H9 (cell line): ENCODE measurements at regions not wholly inside any gene's neighbourhood (a gene's known extent, or its start where the extent isn't known, plus 50 kb on each side); places are given as distances from the start of the nearest gene placed in this dataset.

Experiments used
- DNase-seq: peaks from one replicate; pipeline ENCODE4 v3.0.0-alpha.2; 2017
- H2AFZ ChIP-seq: one replicate; pipeline ENCODE4 v1.6.1; 2013; ENCODE audit warnings: mild to moderate bottlenecking, low read length, control low read depth, moderate library complexity
- H2AK5ac ChIP-seq: 2 replicates; pipeline ENCODE4 v1.6.1; 2013; ENCODE audit warnings: low read length, control low read depth, mixed read lengths; ENCODE audit not compliant: insufficient read length
- H2BK120ac ChIP-seq: one replicate; pipeline ENCODE4 v1.6.1; 2013; ENCODE audit warnings: low read depth, mild to moderate bottlenecking, low read length, control low read depth, inconsistent platforms; ENCODE audit not compliant: poor library complexity, severe bottlenecking
- H2BK12ac ChIP-seq: 2 replicates; pipeline ENCODE4 v1.6.1; 2013; ENCODE audit warnings: low read length, control low read depth, mixed read lengths, low read depth; ENCODE audit not compliant: insufficient read length
- H2BK15ac ChIP-seq: 2 replicates; pipeline ENCODE4 v1.6.1; 2013; ENCODE audit warnings: low read depth, low read length, control low read depth
- H2BK20ac ChIP-seq: one replicate; pipeline ENCODE4 v1.6.1; 2013; ENCODE audit warnings: low read depth, mild to moderate bottlenecking, low read length, control low read depth, inconsistent platforms; ENCODE audit not compliant: poor library complexity, severe bottlenecking
- H2BK5ac ChIP-seq: 2 replicates; pipeline ENCODE4 v1.6.1; 2013; ENCODE audit warnings: low read length, control low read depth, mixed read lengths; ENCODE audit not compliant: insufficient read length
- H3K14ac ChIP-seq: 2 replicates; pipeline ENCODE4 v1.6.1; 2013; ENCODE audit warnings: low read length, control low read depth; ENCODE audit not compliant: insufficient read depth
- H3K18ac ChIP-seq: 2 replicates; pipeline ENCODE4 v1.6.1; 2013; ENCODE audit warnings: low read depth, mild to moderate bottlenecking, mixed read lengths, low read length, control low read depth; ENCODE audit not compliant: insufficient read length
- H3K23ac ChIP-seq: 2 replicates; pipeline ENCODE4 v1.6.1; 2013; ENCODE audit warnings: low read length, control low read depth, mixed read lengths, low read depth; ENCODE audit not compliant: insufficient read length
- H3K23me2 ChIP-seq: 2 replicates; pipeline ENCODE4 v1.6.1; 2013; ENCODE audit warnings: low read depth, mild to moderate bottlenecking, mixed read lengths, low read length, control low read depth; ENCODE audit not compliant: insufficient read length, poor library complexity, severe bottlenecking
- H3K27ac ChIP-seq: 2 replicates; pipeline ENCODE4 v1.5.1; 2013; ENCODE audit warnings: low read length, control low read depth, mixed read lengths, low read depth; ENCODE audit not compliant: insufficient read length
- H3K27me3 ChIP-seq: 2 replicates; pipeline ENCODE4 v1.6.1; 2013; ENCODE audit warnings: low read length, control low read depth, inconsistent platforms; ENCODE audit not compliant: insufficient read depth
- H3K4ac ChIP-seq: 2 replicates; pipeline ENCODE4 v1.6.1; 2013; ENCODE audit warnings: low read depth, mild to moderate bottlenecking, control low read depth, inconsistent platforms, low read length, moderate library complexity
- H3K4me1 ChIP-seq: 2 replicates; pipeline ENCODE4 v1.6.1; 2013; ENCODE audit warnings: low read length, control low read depth, inconsistent platforms; ENCODE audit not compliant: insufficient read depth
- H3K4me2 ChIP-seq: 2 replicates; pipeline ENCODE4 v1.6.1; 2013; ENCODE audit warnings: low read length, control low read depth, mixed read lengths; ENCODE audit not compliant: insufficient read length, insufficient read depth
- H3K56ac ChIP-seq: 2 replicates; pipeline ENCODE4 v1.6.1; 2013; ENCODE audit warnings: low read depth, mild to moderate bottlenecking, mixed read lengths, low read length, control low read depth; ENCODE audit not compliant: insufficient read length
- H3K79me1 ChIP-seq: 2 replicates; pipeline ENCODE4 v1.6.1; 2013; ENCODE audit warnings: low read depth, mild to moderate bottlenecking, moderate library complexity, low read length, control low read depth, inconsistent platforms; ENCODE audit not compliant: insufficient read depth, poor library complexity, severe bottlenecking
- H3K79me2 ChIP-seq: 2 replicates; pipeline ENCODE4 v1.6.1; 2013; ENCODE audit warnings: low read length, control low read depth, inconsistent platforms; ENCODE audit not compliant: insufficient read depth
- H3K9ac ChIP-seq: 2 replicates; pipeline ENCODE4 v1.6.1; 2013; ENCODE audit warnings: low read length, control low read depth, mixed read lengths; ENCODE audit not compliant: insufficient read length; ENCODE audit errors: extremely low read depth
- H3K9me3 ChIP-seq: one replicate; pipeline ENCODE4 v1.6.1; 2013; ENCODE audit warnings: low read depth, low read length, inconsistent platforms; ENCODE audit not compliant: control insufficient read depth
- H3T11ph ChIP-seq: one replicate; pipeline ENCODE4 v1.6.1; 2013; ENCODE audit warnings: mild to moderate bottlenecking, low read length, control low read depth, inconsistent platforms
- H4K20me1 ChIP-seq: one replicate; pipeline ENCODE4 v1.6.1; 2013; ENCODE audit not compliant: control insufficient read depth, insufficient read length, insufficient read depth
- H4K5ac ChIP-seq: 2 replicates; pipeline ENCODE4 v1.6.1; 2013; ENCODE audit warnings: low read depth, mild to moderate bottlenecking, mixed read lengths, low read length, control low read depth; ENCODE audit not compliant: insufficient read length
- H4K8ac ChIP-seq: replicated peaks from 2 replicates; pipeline ENCODE4 v1.6.1; 2013; ENCODE audit warnings: low read length, control low read depth, mixed read lengths, low read depth; ENCODE audit not compliant: insufficient read length
- H4K91ac ChIP-seq: 2 replicates; pipeline ENCODE4 v1.6.1; 2013; ENCODE audit warnings: low read depth, mild to moderate bottlenecking, moderate library complexity, mixed read lengths, low read length, control low read depth; ENCODE audit not compliant: insufficient read length
- H3K27ac Mint-ChIP-seq, 3 experiments: 2 replicates in 2 of 3; 3 replicates in 1 of 3; pipeline ENCODE4 v1.8.0; 2020 to 2021; ENCODE audit warnings: mixed read lengths in 3 of 3, mild to moderate bottlenecking in 1 of 3, moderate library complexity in 1 of 3
- H3K27me3 Mint-ChIP-seq: 2 replicates; pipeline ENCODE4 v1.8.0; 2021; ENCODE audit warnings: low read depth, mild to moderate bottlenecking, moderate library complexity, mixed read lengths
- H3K36me3 Mint-ChIP-seq, 3 experiments: 2 replicates in 2 of 3; 3 replicates in 1 of 3; pipeline ENCODE4 v1.8.0; 2020 to 2021; ENCODE audit warnings: low read depth in 3 of 3, mixed read lengths in 3 of 3; ENCODE audit not compliant: insufficient read depth in 1 of 3
- H3K4me1 Mint-ChIP-seq, 2 experiments: 2 replicates each; pipeline ENCODE4 v1.8.0; 2020; ENCODE audit warnings: mixed read lengths in 2 of 2
- H3K4me3 Mint-ChIP-seq, 2 experiments: 2 replicates in 1 of 2; 3 replicates in 1 of 2; pipeline ENCODE4 v1.8.0; 2020 to 2021; ENCODE audit warnings: mild to moderate bottlenecking in 2 of 2, mixed read lengths in 2 of 2, moderate library complexity in 1 of 2
- H3K9me3 Mint-ChIP-seq, 2 experiments: 2 replicates in 1 of 2; 3 replicates in 1 of 2; pipeline ENCODE4 v1.8.0; 2020; ENCODE audit warnings: mild to moderate bottlenecking in 2 of 2, mixed read lengths in 2 of 2, moderate library complexity in 1 of 2
- CTCF ChIP-seq: fragments of 200-600 bp; sonication (generic); conservative IDR thresholded peaks from 3 replicates; pipeline ENCODE4 v1.8.0; 2021; ENCODE audit warnings: antibody characterized with exemption, mild to moderate bottlenecking
- WGBS: extraction: QIAGEN DNeasy Blood & Tissue Kit; methylation state at CpG from one replicate; pipeline ENCODE4 v1.1.7; 2013; ENCODE audit warnings: missing lambda C conversion rate, low lambda C conversion rate, mixed read lengths; ENCODE audit not compliant: insufficient read length; ENCODE audit errors: extremely low coverage; 5-methylcytosine and 5-hydroxymethylcytosine counted together

GRCh38 chr15:69883306-69883705, 214.4 kb downstream of the TLE3 start:
- Histone ChIP-seq H3K9me3 (no peaks in the 10 kb centered on the region), H3K27me3 (no peaks in the 10 kb centered on the region; the same call in 1 of the 2 replicates), H4K8ac (no peak overlapping the region), H3K56ac (no peak overlapping the region), H3K23ac (no peak overlapping the region), H3K79me1 (no peaks in the 10 kb centered on the region), H4K5ac (no peak overlapping the region), H3K9ac (no peak overlapping the region), H3K18ac (no peak overlapping the region), H2BK5ac (no peak overlapping the region), H3K4me1 (no peaks in the 10 kb centered on the region), H2BK12ac (no peak overlapping the region), H3K23me2 (no peaks in the 10 kb centered on the region), H3K14ac (no peak overlapping the region), H2BK15ac (no peak overlapping the region), H2AK5ac (no peak overlapping the region), H3K79me2 (no peaks in the 10 kb centered on the region), H2AFZ (no peak overlapping the region), H3T11ph (no peak overlapping the region), H4K20me1 (no peaks in the 10 kb centered on the region), H3K4ac (no peak overlapping the region), H2BK120ac (no peak overlapping the region), H3K4me2 (no peak overlapping the region), H4K91ac (no peak overlapping the region), H3K27ac (no peak overlapping the region), H2BK20ac (no peak overlapping the region)
- no peak for DNase-seq
- peaks cover 16% of the 10 kb centered on the region for H3K27me3 Mint-ChIP-seq
- WGBS = no CpG with 5 or more reads among the region's 2 CpGs
- H3K27ac Mint-ChIP-seq = peak overlapping the region in 1 of 3 experiments; percentile 58; a peak in 1 of 7 replicates
- H3K4me3 Mint-ChIP-seq = no peak overlapping the region
- peaks cover 11 to 17% of the 10 kb centered on the region in 2 experiments for H3K4me1 Mint-ChIP-seq
- H3K9me3 Mint-ChIP-seq = peaks cover 0 to 3% of the 10 kb centered on the region in 2 experiments; a peak in 3 of 5 replicates
- TF ChIP-seq CTCF = no peak
- peaks cover 0 to 4% (median 0%) of the 10 kb centered on the region in 3 experiments; a peak in 3 of 7 replicates for H3K36me3 Mint-ChIP-seq
